ENCODE measurements at regions not wholly inside any gene's neighbourhood (a gene's known extent, or its start where the extent isn't known, plus 50 kb on each side); places are given as distances from the start of the nearest gene placed in this dataset.

GRCh38 chr5:120873083-120873482 lies 409.0 kb downstream of the PRR16 start:
- DNase-seq (ENCODE audit: low spot score), result no peak
- no peak for TF ChIP-seq ZNF878 (CRISPR knock-in tag; IDR thresholded peaks at IDR 0.05)
- no peak for TF ChIP-seq ZNF841 (CRISPR knock-in tag; IDR thresholded peaks at IDR 0.05; ENCODE audit: borderline replicate concordance)
- Histone ChIP-seq H2AFZ (ENCODE audit: low read length) (no peak overlapping the region), H3K9ac (ENCODE audit: insufficient read depth, low read depth, low read length) (no peak overlapping the region), H3K4me2 (ENCODE audit: low read depth, low read length) (no peak overlapping the region), H3K27ac (ENCODE audit: extremely low read length, insufficient read depth, low read length) (no peak overlapping the region), H3K9me3 (ENCODE audit: low read length) (no peaks in the 10 kb centered on the region), H4K20me1 (ENCODE audit: insufficient read depth, low read length) (no peaks in the 10 kb centered on the region), H3K4me3 (replicated peaks in 1 of 3; ENCODE audit: insufficient read depth in 1 of 3, low read depth in 2 of 3, low read length in 3 of 3) (no peak overlapping the region), H3K4me1 (ENCODE audit: insufficient read depth, low read length) (no peaks in the 10 kb centered on the region), H3K79me2 (ENCODE audit: insufficient read depth, low read length) (no peaks in the 10 kb centered on the region), H3K27me3 (ENCODE audit: control insufficient read depth in 1 of 2, insufficient read depth in 2 of 2, low read length in 2 of 2) (no peaks in the 10 kb centered on the region), H3K36me3 (replicated peaks in 1 of 2; ENCODE audit: control insufficient read depth in 1 of 2, insufficient read depth in 2 of 2, low read length in 2 of 2) (no peaks in the 10 kb centered on the region)
- WGBS (ENCODE audit: low lambda C conversion rate), result 5% methylated on average over 1 of the region's 1 CpG
- POLR2A ChIA-PET, result no interaction called here
- in situ Hi-C loops (cut with HindIII; ENCODE audit: extremely low pct_ligation_motif_present, low pct_unique_long_range_greater_than_20kb) (no loop called here), intact Hi-C loops (cut with micrococcal nuclease; ENCODE audit: unreplicated experiment) (no loop called here)
- no peak for ATAC-seq
- FAIRE-seq, result no peak
- CTCF ChIA-PET (ENCODE audit: low intra/inter-chr PET ratio, low total read pairs), result no interaction called here
- no TSS peak for BruUV-seq (replicated peaks)

- DNase-seq (ENCODE audit: low spot score), result no peak
- TF ChIP-seq HIVEP1 (CRISPR knock-in tag; IDR thresholded peaks at IDR 0.05), result no peak
- TF ChIP-seq TGIF2 (CRISPR knock-in tag; IDR thresholded peaks at IDR 0.05), result no peak
- TF ChIP-seq ZNF552 (CRISPR knock-in tag; IDR thresholded peaks at IDR 0.05; ENCODE audit: borderline replicate concordance), result no peak
- no peak for TF ChIP-seq ZNF639 (CRISPR knock-in tag; conservative IDR thresholded peaks at IDR 0.05)
- TF ChIP-seq JDP2 (CRISPR knock-in tag; IDR thresholded peaks at IDR 0.05; ENCODE audit: borderline replicate concordance), result no peak
- Histone ChIP-seq H3K4me1 (ENCODE audit: insufficient read depth, low read length) (no peaks in the 10 kb centered on the region), H4K20me1 (ENCODE audit: insufficient read depth, low read length) (no peaks in the 10 kb centered on the region), H3K27me3 (ENCODE audit: control insufficient read depth in 1 of 2, insufficient read depth in 2 of 2, low read length in 2 of 2) (no peaks in the 10 kb centered on the region), H3K4me2 (ENCODE audit: low read depth, low read length) (no peak overlapping the region), H3K9me3 (ENCODE audit: low read length) (no peaks in the 10 kb centered on the region), H3K4me3 (replicated peaks in 1 of 3; ENCODE audit: insufficient read depth in 1 of 3, low read depth in 2 of 3, low read length in 3 of 3) (no peak overlapping the region), H3K36me3 (replicated peaks in 1 of 2; ENCODE audit: control insufficient read depth in 1 of 2, insufficient read depth in 2 of 2, low read length in 2 of 2) (no peaks in the 10 kb centered on the region), H3K27ac (ENCODE audit: extremely low read length, insufficient read depth, low read length) (no peak overlapping the region), H3K9ac (ENCODE audit: insufficient read depth, low read depth, low read length) (no peak overlapping the region), H3K79me2 (ENCODE audit: insufficient read depth, low read length) (no peaks in the 10 kb centered on the region), H2AFZ (ENCODE audit: low read length) (no peak overlapping the region)
- ChIA-PET CTCF (ENCODE audit: low intra/inter-chr PET ratio, low total read pairs) (no interaction called here), POLR2A (no interaction called here)
- intact Hi-C loops (cut with micrococcal nuclease; ENCODE audit: unreplicated experiment) (no loop called here), in situ Hi-C loops (cut with HindIII; ENCODE audit: extremely low pct_ligation_motif_present, low pct_unique_long_range_greater_than_20kb) (no loop called here)
- ATAC-seq, result no peak
- no TSS peak for BruUV-seq (replicated peaks)
- no peak for FAIRE-seq
Observed at GRCh38 chr5:120874081-120874862, 410.2 kb downstream of the PRR16 start.
